ENCODE measurements at regions not wholly inside any gene's neighbourhood (a gene's known extent, or its start where the extent isn't known, plus 50 kb on each side); places are given as distances from the start of the nearest gene placed in this dataset.

GRCh38 chr16:58962811-58963210, 228.7 kb upstream of the GOT2 start (continued):
- TF ChIP-seq CREB1 (CRISPR knock-in tag; IDR thresholded peaks at IDR 0.05; ENCODE audit: low read depth): no peak
- no peak for TF ChIP-seq EZH2phosphoT487 (IDR thresholded peaks at IDR 0.05; ENCODE audit: unreplicated experiment)
- TF ChIP-seq CTCF (conservative IDR thresholded peaks at IDR 0.05; ENCODE audit: low read depth in 2 of 2): no peak

- Histone ChIP-seq H3K4me3 (no peak overlapping the region), H3K4me2 (no peak overlapping the region), H2AFZ (no peak overlapping the region), H3K36me3 (ENCODE audit: insufficient read depth) (no peaks in the 10 kb centered on the region), H3K79me2 (replicated peaks; ENCODE audit: insufficient read depth) (no peaks in the 10 kb centered on the region), H3K27me3 (ENCODE audit: insufficient read depth) (no peaks in the 10 kb centered on the region), H3K4me1 (ENCODE audit: insufficient read depth) (no peaks in the 10 kb centered on the region; the same call in none of the 2 replicates), H4K20me1 (replicated peaks; ENCODE audit: insufficient read depth) (no peaks in the 10 kb centered on the region), H3K27ac (ENCODE audit: low read depth) (no peak overlapping the region), H3K9me2 (ENCODE audit: insufficient read depth) (peaks cover 4% of the 10 kb centered on the region; the same call in 1 of the 2 replicates), H3F3A (replicated peaks; ENCODE audit: low read depth) (no peaks in the 10 kb centered on the region)
- ATAC-seq (peak; percentile 72), DNase-seq (ENCODE audit: low spot score) (peak; percentile 60)
- Mint-ChIP-seq H3K27ac (no peak overlapping the region), H3K36me3 (ENCODE audit: low read depth) (no peaks in the 10 kb centered on the region), H3K9me3 (peaks cover 10% of the 10 kb centered on the region; the same call in 2 of the 3 replicates), H3K4me1 (peaks cover 25% of the 10 kb centered on the region), H3K4me3 (no peak overlapping the region), H3K27me3 (ENCODE audit: insufficient read depth, low read depth, poor library complexity) (no peaks in the 10 kb centered on the region)
- TF ChIP-seq POLR2AphosphoS5 (IDR thresholded peaks at IDR 0.05; ENCODE audit: low read depth): no peak
- no peak for TF ChIP-seq EZH2phosphoT487 (IDR thresholded peaks at IDR 0.05; ENCODE audit: unreplicated experiment)
- TF ChIP-seq ZNF114 (CRISPR knock-in tag; IDR thresholded peaks at IDR 0.05): no peak
- no peak for TF ChIP-seq ETS1 (IDR thresholded peaks at IDR 0.05)
- no peak for TF ChIP-seq JUNB (IDR thresholded peaks at IDR 0.05; ENCODE audit: unreplicated experiment)
- TF ChIP-seq CREB1 (CRISPR knock-in tag; IDR thresholded peaks at IDR 0.05; ENCODE audit: low read depth): no peak
- no peak for TF ChIP-seq EZH2 (IDR thresholded peaks at IDR 0.05; ENCODE audit: low read depth, unreplicated experiment)
- TF ChIP-seq REST (IDR thresholded peaks at IDR 0.05; ENCODE audit: unreplicated experiment): no peak
- TF ChIP-seq ZNF462 (CRISPR knock-in tag; IDR thresholded peaks at IDR 0.05): no peak
- TF ChIP-seq NANOG (IDR thresholded peaks at IDR 0.05; ENCODE audit: borderline replicate concordance): no peak
- no peak for TF ChIP-seq STAT1 (IDR thresholded peaks at IDR 0.05; ENCODE audit: unreplicated experiment)
Observed at GRCh38 chr16:58960484-58960883, 226.4 kb upstream of the GOT2 start.
